Activated naive CD4-positive, alpha-beta T cell treated with Interleukin-2 at 50 U/mL for 16 hours (primary cell): ENCODE measurements at regions not wholly inside any gene's neighbourhood (a gene's known extent, or its start where the extent isn't known, plus 50 kb on each side); places are given as distances from the start of the nearest gene placed in this dataset.
"Not testable (repeated sequence)": the region's sequence is repeated elsewhere in the genome, so short reads cannot be mapped to it uniquely, and the experiment has no call there.

ENCODE experiments used
- DNase-seq: peaks from one replicate; pipeline ENCODE4 v3.0.0-alpha.2; 2020

DNA sequence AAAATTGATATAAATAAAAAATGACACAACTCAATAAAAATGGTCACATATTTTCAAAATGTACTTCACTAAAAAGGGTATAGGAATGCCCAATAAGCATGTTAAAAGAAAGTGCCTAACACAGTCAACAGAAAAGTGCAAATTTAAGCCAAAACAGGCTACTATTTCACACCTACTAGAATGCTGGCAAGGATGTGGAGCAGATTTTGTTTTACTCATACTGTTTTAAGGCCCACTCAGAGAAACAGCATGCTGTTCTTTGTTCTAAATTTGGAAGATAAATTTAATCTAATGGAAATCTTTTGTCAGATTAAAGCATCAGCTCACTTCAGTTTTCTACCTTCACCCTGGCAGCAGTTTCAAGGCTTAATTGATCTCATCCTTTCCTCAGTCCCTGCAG is 576.8 kb upstream of the HS3ST1 start:
- DNase-seq: no peak

DNA sequence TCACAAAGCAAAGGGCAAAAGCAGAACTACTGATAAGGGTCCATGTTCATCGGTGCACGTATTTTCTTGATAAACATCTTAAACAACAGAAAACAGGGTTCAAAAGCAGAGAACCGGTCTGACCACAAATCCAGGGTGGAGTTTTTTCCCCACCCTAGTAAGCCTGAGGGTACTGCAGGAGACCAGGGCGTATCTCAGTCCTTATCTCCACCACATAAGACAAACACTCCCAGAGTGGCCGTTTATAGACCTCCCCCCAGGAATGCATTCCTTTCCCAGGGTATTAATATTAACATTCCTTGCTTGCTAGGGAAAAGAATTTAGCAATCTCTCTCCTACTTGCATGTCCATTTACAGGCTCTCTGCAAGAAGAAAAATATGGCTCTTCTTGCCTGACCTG is 567.9 kb upstream of the HS3ST1 start:
- DNase-seq: not testable (repeated sequence)

DNA sequence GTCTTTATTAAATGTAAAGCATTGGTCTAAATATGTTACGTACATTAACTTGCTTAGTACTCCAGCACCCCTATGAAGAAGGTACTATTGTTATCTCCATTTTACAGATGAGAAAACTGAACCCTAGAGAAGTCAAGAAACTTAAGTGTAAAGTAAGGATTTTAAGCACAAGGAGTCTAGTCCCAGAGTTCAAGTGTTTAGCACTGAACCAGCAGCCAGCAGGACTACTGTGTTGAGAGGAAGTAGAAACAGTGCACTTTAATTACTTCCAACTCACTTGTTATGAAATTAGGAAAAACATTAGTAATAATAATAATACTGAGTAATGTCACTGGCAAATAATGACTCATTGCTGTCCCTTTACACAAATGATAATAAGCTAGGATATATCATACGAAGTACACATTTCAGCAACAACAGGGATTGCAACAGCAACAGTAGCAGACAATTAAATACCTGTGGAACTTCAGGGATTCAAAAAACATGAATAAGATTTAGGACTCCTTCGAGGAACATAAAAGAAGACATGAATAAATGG is 548.1 kb upstream of the HS3ST1 start:
- no peak for DNase-seq

DNA sequence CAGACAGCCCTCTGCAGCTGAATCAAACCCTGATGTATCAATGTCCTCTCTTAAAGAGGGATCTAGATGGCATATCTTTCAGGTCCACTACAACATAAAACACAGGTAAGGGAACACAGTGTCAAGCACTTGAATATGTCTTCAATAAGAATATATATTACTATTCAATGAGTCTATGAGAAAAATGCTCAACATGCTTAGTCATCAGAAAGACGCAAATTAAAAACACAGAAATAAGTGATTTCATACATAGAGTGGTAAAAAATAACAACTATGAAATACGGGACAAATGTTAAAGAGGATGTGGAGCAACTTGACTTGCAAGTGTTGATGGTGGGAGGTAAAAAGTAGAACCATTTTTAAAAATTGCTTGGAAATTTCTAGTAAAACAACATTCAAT is 544.6 kb upstream of the HS3ST1 start:
- no peak for DNase-seq

DNA sequence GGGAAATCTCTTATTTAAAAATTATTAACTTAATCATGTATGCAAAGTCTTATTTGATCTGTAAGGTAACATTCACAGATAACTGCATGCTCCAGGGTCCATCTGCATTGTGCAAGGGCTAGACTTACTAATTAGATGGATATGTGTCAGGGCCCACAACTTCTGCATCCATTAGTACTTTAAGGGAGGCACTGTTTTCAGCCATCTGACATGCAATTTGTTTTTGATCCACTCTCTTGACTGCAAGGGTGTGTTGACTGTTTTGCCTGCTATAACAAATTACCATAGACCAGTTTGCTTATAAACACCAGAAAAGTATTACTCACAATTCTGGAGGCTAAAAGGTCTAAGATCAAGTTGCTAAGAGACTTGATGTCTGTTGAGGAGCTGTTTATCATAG is 542.1 kb upstream of the HS3ST1 start:
- no peak for DNase-seq

DNA sequence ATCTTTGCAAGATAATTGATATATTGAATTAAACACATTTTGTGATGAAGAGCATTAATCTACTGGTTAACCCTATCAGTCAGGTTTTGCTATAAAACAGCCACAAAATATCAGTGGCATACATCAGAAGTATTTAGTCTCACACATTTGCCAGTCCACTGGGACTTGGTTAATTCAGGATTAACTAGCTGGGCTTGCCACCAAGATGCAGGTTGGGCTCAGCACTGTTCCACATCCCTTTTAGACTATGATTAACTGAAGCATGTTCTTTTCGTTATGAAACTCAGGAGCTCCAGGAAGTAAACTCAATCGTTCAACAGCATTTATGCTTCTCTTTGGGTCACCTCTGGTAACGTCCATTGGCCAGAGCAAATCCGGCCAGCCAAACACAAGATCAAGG is 538.1 kb upstream of the HS3ST1 start:
- DNase-seq: no peak

DNA sequence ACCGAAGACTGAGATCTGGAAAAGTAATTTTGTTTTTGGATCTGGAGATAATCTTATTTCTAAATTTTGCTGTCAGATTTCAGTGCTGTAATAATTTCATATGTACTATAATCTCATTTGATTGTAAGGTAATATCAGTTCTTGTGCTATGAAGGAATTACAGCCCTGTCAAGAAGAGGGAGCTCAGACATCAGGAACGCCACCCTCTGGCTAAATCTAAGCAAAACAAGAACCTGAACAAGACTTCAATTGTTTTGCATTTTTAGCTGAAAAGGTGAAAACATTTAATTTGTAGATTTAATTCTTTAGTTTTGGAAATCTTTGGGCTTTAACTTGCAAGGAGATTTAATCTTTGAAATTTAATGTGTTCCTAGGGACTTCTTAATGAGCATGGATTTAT is 525.4 kb upstream of the HS3ST1 start:
- DNase-seq: no peak

DNA sequence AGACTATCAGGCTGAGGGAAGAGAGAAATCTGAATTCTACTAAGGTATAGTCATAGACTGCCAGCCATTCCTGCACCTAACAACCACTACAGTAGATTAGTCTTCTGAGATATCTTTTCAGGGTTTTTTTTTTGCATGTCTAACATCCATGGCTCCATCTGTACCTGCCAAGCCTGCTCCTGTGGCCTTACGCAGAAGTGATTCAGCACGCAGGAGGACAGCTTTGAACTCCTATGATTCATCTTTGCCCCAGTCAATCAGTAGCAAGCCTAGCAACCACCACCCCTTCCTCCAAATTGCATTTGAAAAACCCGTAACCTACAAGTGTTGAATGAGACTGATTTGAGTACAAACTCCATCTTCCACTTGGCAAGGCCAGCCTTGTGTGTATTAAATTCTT is 520.7 kb upstream of the HS3ST1 start:
- DNase-seq: no peak

DNA sequence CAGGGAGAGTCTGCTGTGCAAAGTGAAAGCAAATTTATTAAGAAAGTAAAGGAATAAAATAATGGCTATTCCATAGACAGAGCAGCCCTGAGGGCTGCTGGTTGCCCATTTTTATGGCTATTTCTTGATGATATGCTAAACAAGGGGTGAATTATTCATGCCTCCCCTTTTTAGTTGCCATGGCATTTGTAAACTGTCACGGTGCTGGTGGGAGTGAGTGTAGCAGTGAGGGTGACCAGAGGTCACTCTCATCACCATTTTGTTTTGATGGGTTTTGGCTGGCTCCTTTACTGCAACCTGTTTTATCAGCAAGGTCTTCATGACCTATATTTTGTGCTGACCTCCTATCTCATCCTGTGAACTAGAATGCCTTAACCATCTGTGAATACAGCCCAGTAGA is 518.9 kb upstream of the HS3ST1 start:
- DNase-seq: not testable (repeated sequence)

DNA sequence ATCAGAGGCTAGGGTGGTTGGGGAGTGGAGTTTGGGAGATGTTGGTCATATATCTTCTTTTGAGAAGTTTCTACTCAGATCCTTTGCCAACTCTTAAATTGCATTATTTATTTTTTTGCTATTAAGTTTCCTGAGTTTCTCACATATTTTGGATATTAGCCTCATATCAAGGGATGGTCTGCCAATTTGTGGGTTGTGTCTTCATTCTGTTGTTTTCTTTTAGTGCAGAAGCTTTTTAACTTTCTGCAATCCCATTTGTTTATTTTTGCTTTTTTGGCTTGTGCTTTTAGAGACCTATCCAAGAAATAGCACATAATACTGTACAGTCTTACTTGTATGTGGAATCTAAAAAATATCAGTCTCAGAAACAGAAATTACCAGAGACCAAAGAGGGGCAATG is 509.2 kb upstream of the HS3ST1 start:
- DNase-seq: no peak

DNA sequence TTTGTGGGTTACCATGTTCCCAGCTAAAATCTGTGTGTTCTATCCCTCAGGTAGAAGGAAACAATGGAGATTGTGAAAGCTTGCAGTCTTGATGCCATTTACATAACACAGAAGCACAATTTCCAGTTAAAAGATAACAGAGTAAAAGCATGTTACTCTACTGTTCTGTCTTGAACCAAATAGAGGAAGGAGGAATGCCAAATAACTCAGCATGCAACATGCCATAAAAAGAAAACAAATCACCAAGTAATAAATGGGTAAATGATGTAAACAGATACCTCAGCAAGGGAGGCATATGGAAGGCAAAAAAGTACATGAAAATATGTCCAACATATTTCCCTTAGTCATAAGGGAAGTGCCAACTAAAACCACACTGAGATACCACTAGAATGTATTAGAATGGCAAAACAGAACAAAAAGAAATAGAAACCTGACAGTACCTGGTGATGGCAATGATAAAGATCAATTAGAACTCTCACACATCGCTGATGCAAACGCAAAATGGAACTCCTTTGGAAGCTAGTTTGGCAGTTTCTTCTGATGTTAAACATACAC is 502.6 kb upstream of the HS3ST1 start:
- no peak for DNase-seq

DNA sequence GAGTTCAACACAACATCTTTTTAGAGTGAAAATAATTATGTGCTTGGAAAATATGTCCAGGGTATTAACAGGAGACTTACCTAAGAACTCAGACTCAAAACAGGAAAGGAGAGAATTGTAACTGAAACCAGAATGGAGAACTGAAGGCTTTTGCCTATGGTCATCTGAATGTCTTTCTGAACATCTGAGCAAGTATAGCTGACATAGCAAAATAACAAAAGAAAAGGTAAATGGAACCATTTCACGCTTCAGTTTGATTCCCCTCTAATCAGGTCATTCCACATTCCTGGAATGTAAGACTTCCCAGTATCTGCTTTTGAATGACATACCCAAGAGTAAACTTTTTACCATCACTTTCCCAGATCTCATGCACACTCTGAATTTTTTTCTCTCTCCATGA is 500.4 kb upstream of the HS3ST1 start:
- DNase-seq: no peak

DNA sequence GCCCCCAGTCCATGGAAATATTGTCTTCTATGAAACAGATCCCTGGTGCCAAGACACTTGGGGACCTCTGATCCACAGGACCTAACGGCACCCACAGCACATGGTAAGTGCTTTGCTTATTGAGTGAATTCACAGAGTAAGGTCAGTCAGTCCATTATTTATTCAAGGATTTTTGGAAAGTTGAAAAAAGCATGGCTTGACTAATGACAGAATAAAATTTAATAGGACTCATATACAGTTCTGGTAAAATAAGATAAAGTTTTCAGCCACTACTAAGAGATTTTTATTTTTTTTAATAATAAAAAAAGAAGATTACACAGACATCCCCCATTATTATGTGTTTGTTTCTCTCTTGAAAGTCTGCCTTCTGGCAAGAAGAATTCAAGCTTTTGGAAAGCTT is 490.6 kb upstream of the HS3ST1 start:
- DNase-seq: no peak

DNA sequence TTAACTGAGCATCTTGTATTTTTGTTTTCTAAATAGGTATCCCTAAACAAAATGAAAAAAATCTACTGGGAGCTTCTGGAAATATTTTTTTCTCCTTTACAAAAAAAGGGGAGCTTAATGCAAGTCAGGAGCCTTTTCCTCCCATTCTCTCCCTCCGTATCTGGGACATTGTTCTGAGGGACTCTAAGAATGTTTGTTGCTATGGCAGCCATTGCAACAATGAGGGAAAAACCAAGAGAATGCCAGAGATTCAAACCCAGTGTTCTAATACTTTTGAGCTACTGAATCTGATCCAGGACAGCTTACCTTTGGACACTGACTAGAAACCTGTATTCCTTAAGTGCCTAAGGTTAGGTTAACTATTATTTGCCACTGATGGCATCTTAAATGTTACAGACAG is 485.7 kb upstream of the HS3ST1 start:
- no peak for DNase-seq

DNA sequence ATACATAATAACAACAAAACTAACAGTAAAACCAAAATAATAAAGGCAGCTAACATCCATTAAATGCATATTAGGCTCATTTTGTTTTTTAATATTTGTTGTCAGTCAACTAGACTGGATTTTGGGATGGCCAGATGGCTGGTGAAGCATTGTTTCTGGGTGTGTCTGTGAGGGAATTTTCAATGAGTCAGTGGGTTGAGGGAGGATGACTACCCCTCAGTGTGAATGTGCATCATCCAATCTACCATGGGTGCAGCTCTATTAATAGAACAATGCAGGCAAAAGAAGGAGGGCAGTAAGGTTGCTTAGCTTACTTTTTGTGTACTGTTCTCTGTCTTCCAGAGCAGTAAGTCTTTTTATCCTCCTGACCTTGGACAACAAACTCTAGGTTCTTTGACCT is 484.2 kb upstream of the HS3ST1 start:
- DNase-seq: no peak

DNA sequence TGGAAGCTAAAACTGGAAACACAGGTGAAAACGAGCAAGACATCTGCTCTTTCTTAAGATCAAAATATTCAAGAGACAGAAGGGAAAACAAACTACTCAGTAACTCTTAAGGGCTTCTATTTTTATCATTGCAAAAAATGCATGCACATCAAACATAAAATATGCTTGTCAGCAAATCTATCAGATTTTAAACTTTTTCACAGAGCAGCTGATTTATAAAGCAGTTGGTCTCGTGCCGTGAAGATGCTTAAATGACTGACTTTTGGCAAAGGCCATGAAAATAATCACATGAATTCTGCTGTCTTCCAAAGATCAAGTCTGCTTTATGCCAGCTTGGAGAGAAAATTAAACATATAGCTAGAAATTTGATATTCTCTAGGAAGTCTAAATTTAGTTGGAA is 482.1 kb upstream of the HS3ST1 start:
- DNase-seq: no peak

DNA sequence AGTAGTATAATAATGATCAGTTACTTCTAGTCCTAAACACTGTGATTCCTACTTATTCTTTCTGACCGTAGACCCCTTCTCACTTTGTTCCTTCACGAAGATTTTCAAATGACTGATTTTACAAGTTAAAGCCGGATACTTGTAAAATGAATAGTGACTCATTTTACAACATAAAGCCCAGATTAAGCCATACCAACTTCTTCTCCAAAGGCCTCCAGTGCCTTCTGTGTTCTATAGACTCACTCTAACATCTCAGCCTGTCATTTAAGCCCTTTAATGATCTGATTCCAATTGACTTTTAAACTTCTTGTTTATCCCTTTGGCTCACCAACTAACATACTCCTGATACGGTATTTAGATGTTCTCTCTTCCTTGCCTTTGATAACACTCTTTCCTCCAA is 480.0 kb upstream of the HS3ST1 start:
- no peak for DNase-seq

DNA sequence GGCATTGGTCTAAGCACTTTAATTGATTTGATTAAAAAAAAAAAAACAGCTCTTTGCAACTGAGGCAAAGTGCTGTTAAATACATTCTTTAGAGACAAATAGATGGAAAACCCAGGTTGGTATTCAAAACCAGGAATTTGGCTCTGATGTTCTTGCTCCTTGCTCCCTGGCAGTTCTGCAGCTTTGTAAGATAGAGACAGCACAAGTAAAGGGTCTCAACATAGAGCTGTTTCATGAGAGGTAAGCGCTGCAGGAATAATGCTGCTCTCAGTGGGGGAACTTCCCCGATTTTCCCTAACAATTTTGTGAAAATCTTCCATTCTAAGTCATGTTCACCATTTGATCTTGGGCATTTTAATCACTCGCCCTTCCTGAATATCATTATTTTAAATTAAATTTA is 479.5 kb upstream of the HS3ST1 start:
- DNase-seq: no peak

DNA sequence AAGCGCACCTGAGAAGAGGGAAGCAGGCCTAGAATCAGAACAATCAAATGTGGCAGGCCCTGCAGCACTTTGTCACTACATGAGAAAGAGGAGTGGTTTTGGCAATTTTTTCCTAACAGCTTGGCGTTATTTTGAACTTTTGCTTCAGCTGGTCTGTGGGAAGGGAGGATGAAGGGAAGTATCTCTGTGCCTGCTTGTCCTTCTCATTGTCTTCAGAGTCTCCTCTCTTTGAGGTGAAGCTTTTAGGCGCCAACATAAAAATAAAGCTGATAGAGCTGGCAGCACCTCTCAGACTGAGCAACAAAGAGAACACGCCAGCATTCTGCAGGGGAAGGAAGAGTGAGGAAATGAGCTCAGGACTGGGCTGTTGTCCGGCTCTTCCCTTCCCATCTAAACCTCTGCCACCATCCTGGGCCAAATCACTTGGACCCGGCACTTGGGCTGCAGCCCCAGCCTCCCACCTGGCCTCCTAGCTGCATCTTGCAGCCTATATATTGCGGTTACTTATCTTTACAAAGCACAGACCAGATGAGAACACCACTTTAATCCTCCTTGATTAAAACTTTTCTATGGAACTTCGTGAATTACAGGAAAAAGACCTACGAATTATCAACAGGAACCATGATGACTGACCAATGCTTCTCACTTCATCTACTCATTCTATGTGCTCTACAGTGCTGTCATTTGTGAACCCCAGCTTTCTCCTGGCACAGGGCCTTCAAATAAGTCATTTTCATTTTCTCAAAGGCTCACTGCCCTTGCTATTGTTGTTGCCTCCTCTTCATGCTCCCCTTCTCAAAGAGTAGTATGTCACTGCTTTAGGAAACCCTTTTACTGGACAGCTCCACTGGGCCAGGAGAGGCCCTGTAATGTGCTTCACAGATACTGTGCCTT is 476.4 kb upstream of the HS3ST1 start:
- DNase-seq: no peak

DNA sequence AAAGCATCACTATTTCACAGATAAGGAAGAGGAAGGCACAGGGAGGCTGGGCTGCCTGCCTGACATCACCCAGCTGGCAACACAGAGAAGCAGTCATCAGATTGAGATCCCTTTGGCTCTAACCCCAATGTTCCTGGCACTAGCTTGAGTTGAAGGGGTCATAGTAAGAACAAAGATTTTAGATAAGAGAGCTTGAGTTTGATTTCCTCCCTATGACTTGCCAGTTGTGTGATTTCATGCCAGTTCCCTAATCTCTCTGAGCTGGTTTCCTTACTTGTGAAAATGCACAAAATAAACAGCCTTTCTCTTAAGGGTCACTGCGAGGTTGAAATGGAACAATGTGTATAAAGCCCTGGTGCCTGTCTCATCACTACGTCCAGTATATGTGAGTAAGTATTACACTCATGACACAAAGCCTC is 475.4 kb upstream of the HS3ST1 start:
- DNase-seq: no peak

DNA sequence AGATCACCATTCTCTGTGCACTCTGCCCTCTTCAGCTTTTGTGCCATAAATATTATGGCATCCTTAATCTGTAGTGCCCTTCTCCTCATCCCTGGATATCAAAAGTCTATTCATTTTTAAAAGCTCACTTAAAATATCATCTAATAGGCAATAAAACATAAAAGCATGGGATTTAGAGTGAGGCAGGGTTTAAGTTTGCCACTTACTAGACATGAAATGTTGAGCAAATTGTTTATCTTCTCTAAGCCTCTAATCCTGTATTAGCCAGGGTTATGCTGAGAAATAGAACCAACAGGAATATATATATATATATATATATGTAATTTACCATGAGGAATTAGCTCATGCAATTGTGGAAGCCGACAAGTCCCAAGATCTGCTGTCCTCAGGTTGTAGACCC is 472.4 kb upstream of the HS3ST1 start:
- no peak for DNase-seq

DNA sequence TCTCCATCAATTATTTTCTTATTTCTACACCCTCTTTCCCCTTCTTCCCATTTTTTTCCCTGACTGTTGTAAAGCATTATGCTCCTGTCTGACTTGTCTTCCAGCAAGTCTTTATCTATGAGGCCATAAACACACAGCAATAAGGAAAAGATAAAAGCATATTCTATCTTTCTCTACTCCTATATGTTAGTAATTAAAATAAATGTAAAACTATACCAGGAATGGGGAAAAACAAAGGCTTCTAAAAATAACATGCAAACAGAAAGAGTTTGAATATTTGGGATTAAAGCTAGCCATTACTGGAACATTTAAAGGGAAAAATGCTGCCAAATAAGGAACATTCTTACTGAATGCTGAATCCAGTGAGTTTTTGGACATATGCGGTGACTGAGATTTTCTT is 471.7 kb upstream of the HS3ST1 start:
- DNase-seq: no peak

DNA sequence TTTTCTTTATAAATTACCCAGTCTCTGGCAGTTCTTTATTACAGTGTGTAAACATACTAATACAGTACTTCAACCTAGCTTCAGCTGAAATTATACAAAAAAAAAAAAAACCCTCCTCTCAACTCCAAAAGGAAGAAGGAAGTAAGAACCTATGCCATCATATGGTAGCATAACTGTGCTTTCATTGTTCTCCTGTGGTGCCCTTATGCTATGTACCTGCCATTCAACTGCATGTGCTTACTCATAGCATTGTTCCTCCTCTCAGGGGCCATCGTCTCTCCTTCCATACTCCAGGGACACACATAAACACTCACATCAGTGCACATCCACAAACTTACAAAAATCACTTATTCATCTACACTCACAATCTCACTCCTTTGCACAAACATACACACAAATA is 470.1 kb upstream of the HS3ST1 start:
- no peak for DNase-seq

DNA sequence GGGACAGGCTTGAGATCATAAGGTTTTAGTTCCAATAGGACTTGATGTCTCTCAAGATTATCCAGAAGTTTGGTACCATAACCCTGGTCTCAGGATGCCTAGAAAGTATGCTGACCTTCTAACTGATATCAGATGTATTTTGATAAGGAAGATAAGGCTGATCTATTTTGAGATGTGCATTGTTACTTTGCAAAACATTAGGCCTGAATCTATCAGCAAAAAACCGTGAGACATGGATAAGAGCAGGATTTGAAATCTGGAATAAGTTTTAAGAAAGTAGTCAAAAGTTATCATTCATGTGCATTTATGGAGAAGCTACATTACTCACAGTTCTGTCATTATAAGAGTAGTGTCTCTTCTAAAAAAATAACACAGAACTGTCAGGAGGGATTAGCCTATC is 467.1 kb upstream of the HS3ST1 start:
- DNase-seq: no peak

DNA sequence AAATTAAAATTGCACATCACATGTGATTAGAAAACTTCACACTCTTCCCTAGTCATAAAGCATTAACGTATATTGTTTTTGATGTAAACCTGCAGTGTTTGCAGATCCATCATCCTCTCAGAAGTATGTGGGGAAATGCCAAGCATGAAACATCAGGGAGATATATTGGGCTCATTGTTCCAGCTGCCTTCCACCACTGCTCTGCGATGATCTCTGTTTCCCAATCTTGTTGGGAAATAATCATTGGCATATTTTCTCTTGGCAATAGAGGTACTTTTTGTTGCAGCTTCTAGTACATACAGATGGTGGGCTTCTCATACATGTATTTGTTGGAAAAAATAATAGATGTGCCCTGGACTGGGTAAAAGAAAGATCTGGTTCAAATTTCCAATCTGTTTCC is 466.3 kb upstream of the HS3ST1 start:
- no peak for DNase-seq
